AG08396 (cell line): ENCODE measurements at regions not wholly inside any gene's neighbourhood (a gene's known extent, or its start where the extent isn't known, plus 50 kb on each side); places are given as distances from the start of the nearest gene placed in this dataset.

Experiments used
- DNase-seq: peaks from one replicate; pipeline ENCODE4 v3.0.0; 2012; ENCODE audit warnings: low spot score, mixed read lengths

GRCh38 chr10:70939441-70940003 is 51.2 kb upstream of the PCBD1 start:
- no peak for DNase-seq

- DNase-seq: no peak
Observed at GRCh38 chr10:70940834-70941568, 52.6 kb upstream of the PCBD1 start.

GRCh38 chr10:70942125-70942524 is 53.8 kb upstream of the PCBD1 start:
- no peak for DNase-seq

GRCh38 chr10:70942725-70943124 is 54.4 kb upstream of the PCBD1 start:
- no peak for DNase-seq

GRCh38 chr10:70943249-70943648 is 54.9 kb upstream of the PCBD1 start:
- no peak for DNase-seq

GRCh38 chr10:70943841-70944466 is 55.6 kb upstream of the PCBD1 start:
- DNase-seq: no peak

GRCh38 chr10:70950037-70950436 is 61.7 kb upstream of the PCBD1 start:
- no peak for DNase-seq

- no peak for DNase-seq
Observed at GRCh38 chr10:70950801-70951200, 62.4 kb upstream of the PCBD1 start.

- DNase-seq: no peak
Observed at GRCh38 chr10:70952401-70952800, 64.0 kb upstream of the PCBD1 start.

GRCh38 chr10:70952921-70953320 is 64.6 kb upstream of the PCBD1 start:
- no peak for DNase-seq

GRCh38 chr10:70954381-70955176 is 66.2 kb upstream of the PCBD1 start:
- no peak for DNase-seq

- no peak for DNase-seq
Observed at GRCh38 chr10:70956029-70956759, 67.8 kb upstream of the PCBD1 start.

GRCh38 chr10:70958396-70958795 is 70.0 kb upstream of the PCBD1 start:
- DNase-seq: no peak

- DNase-seq: no peak
Observed at GRCh38 chr10:70960316-70960715, 72.0 kb upstream of the PCBD1 start.

GRCh38 chr10:70960783-70961570 is 72.6 kb upstream of the PCBD1 start:
- DNase-seq: no peak

GRCh38 chr10:70962686-70963085 is 74.3 kb upstream of the PCBD1 start:
- DNase-seq: no peak

GRCh38 chr10:70963271-70963670 is 74.9 kb upstream of the PCBD1 start:
- no peak for DNase-seq

- no peak for DNase-seq
Observed at GRCh38 chr10:70964245-70964644, 75.9 kb upstream of the PCBD1 start.

GRCh38 chr10:70964881-70965280 is 76.5 kb upstream of the PCBD1 start:
- DNase-seq: no peak

- DNase-seq: no peak
Observed at GRCh38 chr10:70965566-70965965, 77.2 kb upstream of the PCBD1 start.
